GM12878 (cell line): ENCODE measurements at regions not wholly inside any gene's neighbourhood (a gene's known extent, or its start where the extent isn't known, plus 50 kb on each side); places are given as distances from the start of the nearest gene placed in this dataset.

Experiments
- MTA3 ChIP-seq: IDR thresholded peaks from 2 replicates; pipeline ENCODE4 v1.6.1; 2012; ENCODE audit warnings: low read length, inconsistent platforms, borderline replicate concordance
- TBL1XR1 ChIP-seq: IDR thresholded peaks from 2 replicates; pipeline ENCODE4 v1.6.1; 2012; ENCODE audit warnings: low read depth, low read length, improper control_type of control experiment
- TF ChIP-seq, protein P1 (sequence below): fragments of 450-650 bp; IDR thresholded peaks from 2 replicates; pipeline ENCODE4 v1.6.1; 2017; ENCODE audit warnings: mild to moderate bottlenecking, moderate library complexity
- TF ChIP-seq, protein P2 (sequence below): IDR thresholded peaks from 2 replicates; pipeline ENCODE4 v1.6.1; 2012; ENCODE audit warnings: low read length, inconsistent platforms
- TF ChIP-seq, protein P3 (sequence below): fragments of 450-650 bp; IDR thresholded peaks from 2 replicates; pipeline ENCODE4 v1.6.1; 2016; ENCODE audit warnings: mild to moderate bottlenecking

DNA sequence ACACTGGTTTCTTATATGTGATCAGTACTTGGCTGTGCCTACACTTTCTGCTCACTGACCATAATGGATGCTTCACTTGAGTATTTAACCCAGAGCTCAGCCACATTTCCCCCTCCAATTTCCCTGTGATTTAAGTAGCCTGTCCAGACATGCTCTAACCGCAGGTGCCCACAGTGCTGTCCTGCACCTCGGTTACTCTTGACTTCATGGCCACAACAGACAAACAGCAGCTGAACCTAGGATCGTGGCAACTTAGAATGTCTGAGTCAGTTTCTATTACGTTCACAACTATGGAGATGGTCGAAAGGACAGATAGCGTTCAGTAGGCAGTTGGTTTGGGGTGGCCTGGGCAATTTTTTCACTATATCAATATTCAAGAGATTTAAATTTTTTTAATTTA is 306.9 kb upstream of the SGK1 start (continued):
- TF ChIP-seq MTA3, result no peak
- TF ChIP-seq, protein P1, sequence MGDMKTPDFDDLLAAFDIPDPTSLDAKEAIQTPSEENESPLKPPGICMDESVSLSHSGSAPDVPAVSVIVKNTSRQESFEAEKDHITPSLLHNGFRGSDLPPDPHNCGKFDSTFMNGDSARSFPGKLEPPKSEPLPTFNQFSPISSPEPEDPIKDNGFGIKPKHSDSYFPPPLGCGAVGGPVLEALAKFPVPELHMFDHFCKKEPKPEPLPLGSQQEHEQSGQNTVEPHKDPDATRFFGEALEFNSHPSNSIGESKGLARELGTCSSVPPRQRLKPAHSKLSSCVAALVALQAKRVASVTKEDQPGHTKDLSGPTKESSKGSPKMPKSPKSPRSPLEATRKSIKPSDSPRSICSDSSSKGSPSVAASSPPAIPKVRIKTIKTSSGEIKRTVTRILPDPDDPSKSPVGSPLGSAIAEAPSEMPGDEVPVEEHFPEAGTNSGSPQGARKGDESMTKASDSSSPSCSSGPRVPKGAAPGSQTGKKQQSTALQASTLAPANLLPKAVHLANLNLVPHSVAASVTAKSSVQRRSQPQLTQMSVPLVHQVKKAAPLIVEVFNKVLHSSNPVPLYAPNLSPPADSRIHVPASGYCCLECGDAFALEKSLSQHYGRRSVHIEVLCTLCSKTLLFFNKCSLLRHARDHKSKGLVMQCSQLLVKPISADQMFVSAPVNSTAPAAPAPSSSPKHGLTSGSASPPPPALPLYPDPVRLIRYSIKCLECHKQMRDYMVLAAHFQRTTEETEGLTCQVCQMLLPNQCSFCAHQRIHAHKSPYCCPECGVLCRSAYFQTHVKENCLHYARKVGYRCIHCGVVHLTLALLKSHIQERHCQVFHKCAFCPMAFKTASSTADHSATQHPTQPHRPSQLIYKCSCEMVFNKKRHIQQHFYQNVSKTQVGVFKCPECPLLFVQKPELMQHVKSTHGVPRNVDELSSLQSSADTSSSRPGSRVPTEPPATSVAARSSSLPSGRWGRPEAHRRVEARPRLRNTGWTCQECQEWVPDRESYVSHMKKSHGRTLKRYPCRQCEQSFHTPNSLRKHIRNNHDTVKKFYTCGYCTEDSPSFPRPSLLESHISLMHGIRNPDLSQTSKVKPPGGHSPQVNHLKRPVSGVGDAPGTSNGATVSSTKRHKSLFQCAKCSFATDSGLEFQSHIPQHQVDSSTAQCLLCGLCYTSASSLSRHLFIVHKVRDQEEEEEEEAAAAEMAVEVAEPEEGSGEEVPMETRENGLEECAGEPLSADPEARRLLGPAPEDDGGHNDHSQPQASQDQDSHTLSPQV, result no peak
- TF ChIP-seq, protein P2, sequence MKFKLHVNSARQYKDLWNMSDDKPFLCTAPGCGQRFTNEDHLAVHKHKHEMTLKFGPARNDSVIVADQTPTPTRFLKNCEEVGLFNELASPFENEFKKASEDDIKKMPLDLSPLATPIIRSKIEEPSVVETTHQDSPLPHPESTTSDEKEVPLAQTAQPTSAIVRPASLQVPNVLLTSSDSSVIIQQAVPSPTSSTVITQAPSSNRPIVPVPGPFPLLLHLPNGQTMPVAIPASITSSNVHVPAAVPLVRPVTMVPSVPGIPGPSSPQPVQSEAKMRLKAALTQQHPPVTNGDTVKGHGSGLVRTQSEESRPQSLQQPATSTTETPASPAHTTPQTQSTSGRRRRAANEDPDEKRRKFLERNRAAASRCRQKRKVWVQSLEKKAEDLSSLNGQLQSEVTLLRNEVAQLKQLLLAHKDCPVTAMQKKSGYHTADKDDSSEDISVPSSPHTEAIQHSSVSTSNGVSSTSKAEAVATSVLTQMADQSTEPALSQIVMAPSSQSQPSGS, result no peak
- TF ChIP-seq, protein P3, sequence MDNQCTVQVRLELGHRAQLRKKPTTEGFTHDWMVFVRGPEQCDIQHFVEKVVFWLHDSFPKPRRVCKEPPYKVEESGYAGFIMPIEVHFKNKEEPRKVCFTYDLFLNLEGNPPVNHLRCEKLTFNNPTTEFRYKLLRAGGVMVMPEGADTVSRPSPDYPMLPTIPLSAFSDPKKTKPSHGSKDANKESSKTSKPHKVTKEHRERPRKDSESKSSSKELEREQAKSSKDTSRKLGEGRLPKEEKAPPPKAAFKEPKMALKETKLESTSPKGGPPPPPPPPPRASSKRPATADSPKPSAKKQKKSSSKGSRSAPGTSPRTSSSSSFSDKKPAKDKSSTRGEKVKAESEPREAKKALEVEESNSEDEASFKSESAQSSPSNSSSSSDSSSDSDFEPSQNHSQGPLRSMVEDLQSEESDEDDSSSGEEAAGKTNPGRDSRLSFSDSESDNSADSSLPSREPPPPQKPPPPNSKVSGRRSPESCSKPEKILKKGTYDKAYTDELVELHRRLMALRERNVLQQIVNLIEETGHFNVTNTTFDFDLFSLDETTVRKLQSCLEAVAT, result no peak
- TF ChIP-seq TBL1XR1, result no peak
